HEK293 (cell line): ENCODE measurements at regions not wholly inside any gene's neighbourhood (a gene's known extent, or its start where the extent isn't known, plus 50 kb on each side); places are given as distances from the start of the nearest gene placed in this dataset.

ENCODE experiments used
- CTCF ChIA-PET: fragments of 350-600 bp; formaldehyde crosslinking; extraction: SDS; loops from one replicate; lab custom pipeline; 2021; ENCODE audit warnings: antibody characterized with exemption; lab: Yijun Ruan, JAX
- POLR2A ChIA-PET: fragments of 300-600 bp; formaldehyde crosslinking; extraction: SDS; loops from one replicate; lab custom pipeline; 2020; ENCODE audit warnings: antibody characterized with exemption, inconsistent platforms; lab: Yijun Ruan, JAX
- H3K27ac ChIP-seq: fragments of 200-500 bp; sonication (Bioruptor generic); 2 replicates; pipeline ENCODE4 v1.5.1; 2014; ENCODE audit warnings: low read depth, low read length, control low read depth, inconsistent platforms; ENCODE audit errors: extremely low read depth
- H3K36me3 ChIP-seq, 2 experiments: fragments of 200-500 bp in 1 of 2; sonication (Bioruptor generic) in 1 of 2; 1 replicate in 1 of 2; 2 replicates in 1 of 2; pipeline ENCODE4 v1.5.1; 2014 to 2017; ENCODE audit warnings: inconsistent platforms in 2 of 2, low read length in 2 of 2; ENCODE audit not compliant: control insufficient read depth in 2 of 2, insufficient read depth in 1 of 2
- H3K4me1 ChIP-seq: fragments of 200-500 bp; sonication (Bioruptor generic); 2 replicates; pipeline ENCODE4 v1.5.1; 2014; ENCODE audit warnings: mild to moderate bottlenecking, low read length, inconsistent platforms; ENCODE audit not compliant: control insufficient read depth, insufficient read depth
- H3K4me3 ChIP-seq: 2 replicates; pipeline ENCODE4 v1.5.1; 2011; ENCODE audit warnings: low read depth, mild to moderate bottlenecking, control low read depth, low read length, moderate library complexity
- H3K9me3 ChIP-seq: fragments of 200-500 bp; sonication (Bioruptor generic); 2 replicates; pipeline ENCODE4 v1.5.1; 2014; ENCODE audit warnings: low read depth, low read length, inconsistent platforms; ENCODE audit not compliant: control insufficient read depth, insufficient read depth
- EGR2 ChIP-seq: fragments of 450-650 bp; formaldehyde crosslinking; IDR thresholded peaks from 2 replicates; pipeline ENCODE4 v1.5.1; 2016; ENCODE audit warnings: low read depth, missing biosample characterization, missing genetic modification characterization
- GLI4 ChIP-seq: fragments of 450-650 bp; formaldehyde crosslinking; IDR thresholded peaks from 2 replicates; pipeline ENCODE4 v1.5.1; 2016; ENCODE audit warnings: missing biosample characterization, missing genetic modification characterization
- GLIS1 ChIP-seq: fragments of 450-650 bp; formaldehyde crosslinking; IDR thresholded peaks from 2 replicates; pipeline ENCODE4 v1.5.1; 2016; ENCODE audit warnings: missing biosample characterization, missing genetic modification characterization
- HOXA7 ChIP-seq: sonication (generic); formaldehyde crosslinking; IDR thresholded peaks from 2 replicates; pipeline ENCODE4 v1.8.1; 2022; ENCODE audit warnings: missing genetic modification reagents, borderline replicate concordance
- HOXC10 ChIP-seq: sonication (generic); formaldehyde crosslinking; IDR thresholded peaks from 2 replicates; pipeline ENCODE4 v1.8.1; 2023; ENCODE audit warnings: mild to moderate bottlenecking, missing genetic modification reagents
- INSM2 ChIP-seq: fragments of 450-650 bp; formaldehyde crosslinking; IDR thresholded peaks from 2 replicates; pipeline ENCODE4 v1.5.1; 2016; ENCODE audit warnings: missing biosample characterization, missing genetic modification characterization
- MEIS1 ChIP-seq: sonication (generic); formaldehyde crosslinking; IDR thresholded peaks from 2 replicates; pipeline ENCODE4 v1.8.1; 2022; ENCODE audit warnings: missing genetic modification reagents, mild to moderate bottlenecking, borderline replicate concordance
- MZF1 ChIP-seq: fragments of 450-650 bp; formaldehyde crosslinking; IDR thresholded peaks from 2 replicates; pipeline ENCODE4 v1.5.1; 2017; ENCODE audit warnings: missing biosample characterization, missing genetic modification characterization, borderline replicate concordance
- OVOL3 ChIP-seq: fragments of 450-650 bp; formaldehyde crosslinking; IDR thresholded peaks from 2 replicates; pipeline ENCODE4 v1.5.1; 2016; ENCODE audit warnings: missing biosample characterization, missing genetic modification characterization
- SCRT1 ChIP-seq: fragments of 450-650 bp; formaldehyde crosslinking; IDR thresholded peaks from 2 replicates; pipeline ENCODE4 v1.5.1; 2016; ENCODE audit warnings: missing biosample characterization, missing genetic modification characterization, borderline replicate concordance
- SP3 ChIP-seq: fragments of 450-650 bp; formaldehyde crosslinking; IDR thresholded peaks from 2 replicates; pipeline ENCODE4 v1.5.1; 2016; ENCODE audit warnings: missing biosample characterization, missing genetic modification characterization
- ZFP3 ChIP-seq: fragments of 450-650 bp; formaldehyde crosslinking; IDR thresholded peaks from 2 replicates; pipeline ENCODE4 v1.5.1; 2016; ENCODE audit warnings: low read depth, missing biosample characterization, missing genetic modification characterization
- ZFP41 ChIP-seq: fragments of 450-650 bp; formaldehyde crosslinking; IDR thresholded peaks from 2 replicates; pipeline ENCODE4 v1.5.1; 2016; ENCODE audit warnings: missing biosample characterization, missing genetic modification characterization, borderline replicate concordance
- ZNF169 ChIP-seq: fragments of 450-650 bp; formaldehyde crosslinking; IDR thresholded peaks from 2 replicates; pipeline ENCODE4 v1.5.1; 2016; ENCODE audit warnings: missing biosample characterization, missing genetic modification characterization
- ZNF175 ChIP-seq: fragments of 450-650 bp; formaldehyde crosslinking; IDR thresholded peaks from 2 replicates; pipeline ENCODE4 v1.5.1; 2016; ENCODE audit warnings: missing biosample characterization, missing genetic modification characterization
- ZNF2 ChIP-seq: fragments of 450-650 bp; formaldehyde crosslinking; IDR thresholded peaks from 2 replicates; pipeline ENCODE4 v1.5.1; 2016; ENCODE audit warnings: missing biosample characterization, missing genetic modification characterization
- ZNF211 ChIP-seq: fragments of 450-650 bp; formaldehyde crosslinking; IDR thresholded peaks from 2 replicates; pipeline ENCODE4 v1.5.1; 2016; ENCODE audit warnings: low read depth, missing biosample characterization, missing genetic modification characterization
- ZNF223 ChIP-seq: fragments of 450-650 bp; formaldehyde crosslinking; IDR thresholded peaks from 2 replicates; pipeline ENCODE4 v1.5.1; 2016; ENCODE audit warnings: missing biosample characterization, missing genetic modification characterization
- ZNF248 ChIP-seq: fragments of 450-650 bp; formaldehyde crosslinking; IDR thresholded peaks from 2 replicates; pipeline ENCODE4 v1.5.1; 2017; ENCODE audit warnings: missing biosample characterization, missing genetic modification characterization
- ZNF266 ChIP-seq: fragments of 450-650 bp; formaldehyde crosslinking; IDR thresholded peaks from 2 replicates; pipeline ENCODE4 v1.5.1; 2016; ENCODE audit warnings: missing biosample characterization, missing genetic modification characterization, low read depth
- ZNF302 ChIP-seq: fragments of 450-650 bp; formaldehyde crosslinking; IDR thresholded peaks from 2 replicates; pipeline ENCODE4 v1.5.1; 2016; ENCODE audit warnings: missing biosample characterization, missing genetic modification characterization, low read depth
- ZNF350 ChIP-seq: fragments of 450-650 bp; formaldehyde crosslinking; IDR thresholded peaks from 2 replicates; pipeline ENCODE4 v1.5.0; 2017; ENCODE audit warnings: missing biosample characterization, mild to moderate bottlenecking, missing genetic modification characterization
- ZNF514 ChIP-seq: fragments of 450-650 bp; formaldehyde crosslinking; IDR thresholded peaks from 2 replicates; pipeline ENCODE4 v1.5.1; 2016; ENCODE audit warnings: missing biosample characterization, missing genetic modification characterization
- ZNF529 ChIP-seq: fragments of 450-650 bp; formaldehyde crosslinking; IDR thresholded peaks from 2 replicates; pipeline ENCODE4 v1.5.1; 2017; ENCODE audit warnings: missing genetic modification characterization, missing biosample characterization; ENCODE audit not compliant: insufficient replicate concordance
- ZNF530 ChIP-seq: fragments of 450-650 bp; formaldehyde crosslinking; IDR thresholded peaks from 2 replicates; pipeline ENCODE4 v1.5.1; 2016; ENCODE audit warnings: low read depth, missing biosample characterization, missing genetic modification characterization
- ZNF544 ChIP-seq: fragments of 450-650 bp; formaldehyde crosslinking; IDR thresholded peaks from 2 replicates; pipeline ENCODE4 v1.5.0; 2017; ENCODE audit warnings: missing biosample characterization, missing genetic modification characterization
- ZNF548 ChIP-seq: fragments of 450-650 bp; formaldehyde crosslinking; IDR thresholded peaks from 2 replicates; pipeline ENCODE4 v1.5.1; 2016; ENCODE audit warnings: missing biosample characterization, missing genetic modification characterization
- ZNF701 ChIP-seq: fragments of 450-650 bp; formaldehyde crosslinking; IDR thresholded peaks from 2 replicates; pipeline ENCODE4 v1.5.1; 2016; ENCODE audit warnings: missing biosample characterization, missing genetic modification characterization
- ZNF704 ChIP-seq: fragments of 450-650 bp; formaldehyde crosslinking; IDR thresholded peaks from 2 replicates; pipeline ENCODE4 v1.5.1; 2016; ENCODE audit warnings: missing biosample characterization, missing genetic modification characterization

- ChIA-PET CTCF (no interaction called here), POLR2A (no interaction called here)
- Histone ChIP-seq H3K36me3 (no peaks in the 10 kb centered on the region), H3K4me3 (no peak overlapping the region), H3K27ac (no peak overlapping the region), H3K9me3 (no peaks in the 10 kb centered on the region), H3K4me1 (no peaks in the 10 kb centered on the region)
- TF ChIP-seq ZFP3 (tag by site-specific recombination) (no peak), ZNF175 (no peak), SCRT1 (tag by site-specific recombination) (no peak), MEIS1 (no peak), MZF1 (tag by site-specific recombination) (no peak), ZNF2 (tag by site-specific recombination) (no peak), GLI4 (tag by site-specific recombination) (no peak), ZNF350 (tag by site-specific recombination) (no peak), ZNF529 (tag by site-specific recombination) (no peak), ZNF544 (tag by site-specific recombination) (no peak), ZNF548 (tag by site-specific recombination) (no peak), INSM2 (tag by site-specific recombination) (no peak), ZNF169 (tag by site-specific recombination) (no peak), ZNF223 (tag by site-specific recombination) (no peak), ZNF266 (no peak), HOXC10 (CRISPR knock-in tag) (no peak)
Observed at GRCh38 chr13:33372251-33372919, 86.8 kb upstream of the STARD13 start.

GRCh38 chr13:33373624-33374023, 88.1 kb upstream of the STARD13 start:
- POLR2A ChIA-PET = no interaction called here
- Histone ChIP-seq H3K4me1 (no peaks in the 10 kb centered on the region), H3K36me3 (no peaks in the 10 kb centered on the region), H3K4me3 (no peak overlapping the region), H3K27ac (no peak overlapping the region), H3K9me3 (no peaks in the 10 kb centered on the region)
- no peak for TF ChIP-seq ZNF302 (tag by site-specific recombination)
- TF ChIP-seq ZFP3 (tag by site-specific recombination) = no peak
- no peak for TF ChIP-seq ZNF211 (tag by site-specific recombination)
- TF ChIP-seq SP3 (tag by site-specific recombination) = no peak
- TF ChIP-seq OVOL3 (tag by site-specific recombination) = no peak
- TF ChIP-seq ZNF248 = no peak
- TF ChIP-seq ZNF701 (tag by site-specific recombination) = no peak
- TF ChIP-seq ZFP41 (tag by site-specific recombination) = no peak
- TF ChIP-seq HOXA7 (CRISPR knock-in tag) = no peak
- TF ChIP-seq GLIS1 (tag by site-specific recombination) = no peak
- no peak for TF ChIP-seq ZNF530 (tag by site-specific recombination)
- no peak for TF ChIP-seq ZNF514
- no peak for TF ChIP-seq EGR2 (tag by site-specific recombination)
- TF ChIP-seq ZNF704 (tag by site-specific recombination) = no peak
- CTCF ChIA-PET = no interaction called here
